Activated CD4-positive, CD25-positive, alpha-beta regulatory T cell (primary cell): ENCODE measurements at regions not wholly inside any gene's neighbourhood (a gene's known extent, or its start where the extent isn't known, plus 50 kb on each side); places are given as distances from the start of the nearest gene placed in this dataset.
"Not testable (repeated sequence)": the region's sequence is repeated elsewhere in the genome, so short reads cannot be mapped to it uniquely, and the experiment has no call there.

Experiments
- DNase-seq, 4 experiments: peaks; one replicate each; lab custom pipeline; 2025; lab: John Stamatoyannopoulos, UW

GRCh38 chr2:67623741-67624140 is 226.6 kb downstream of the ETAA1 start:
- not testable (repeated sequence) for DNase-seq

DNA sequence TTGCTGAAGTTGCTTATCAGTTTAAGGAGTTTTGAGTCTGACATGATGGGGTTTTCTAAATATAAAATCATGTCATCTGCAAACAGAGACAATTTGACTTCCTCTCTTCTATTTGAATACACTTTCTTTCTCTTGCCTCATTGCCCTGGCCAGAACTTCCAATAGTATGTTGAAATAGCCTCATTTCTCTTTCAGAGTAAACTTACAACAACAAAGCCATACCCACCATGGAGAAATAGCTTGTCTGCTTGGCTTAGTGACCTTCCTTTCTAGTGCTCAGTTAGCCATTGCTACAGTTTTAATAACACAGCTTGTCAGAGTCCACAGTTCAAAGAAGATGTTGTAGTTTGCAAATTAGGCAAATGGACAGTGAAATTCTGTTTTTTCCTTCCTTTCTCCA is 228.0 kb downstream of the ETAA1 start:
- DNase-seq, result no peak

DNA sequence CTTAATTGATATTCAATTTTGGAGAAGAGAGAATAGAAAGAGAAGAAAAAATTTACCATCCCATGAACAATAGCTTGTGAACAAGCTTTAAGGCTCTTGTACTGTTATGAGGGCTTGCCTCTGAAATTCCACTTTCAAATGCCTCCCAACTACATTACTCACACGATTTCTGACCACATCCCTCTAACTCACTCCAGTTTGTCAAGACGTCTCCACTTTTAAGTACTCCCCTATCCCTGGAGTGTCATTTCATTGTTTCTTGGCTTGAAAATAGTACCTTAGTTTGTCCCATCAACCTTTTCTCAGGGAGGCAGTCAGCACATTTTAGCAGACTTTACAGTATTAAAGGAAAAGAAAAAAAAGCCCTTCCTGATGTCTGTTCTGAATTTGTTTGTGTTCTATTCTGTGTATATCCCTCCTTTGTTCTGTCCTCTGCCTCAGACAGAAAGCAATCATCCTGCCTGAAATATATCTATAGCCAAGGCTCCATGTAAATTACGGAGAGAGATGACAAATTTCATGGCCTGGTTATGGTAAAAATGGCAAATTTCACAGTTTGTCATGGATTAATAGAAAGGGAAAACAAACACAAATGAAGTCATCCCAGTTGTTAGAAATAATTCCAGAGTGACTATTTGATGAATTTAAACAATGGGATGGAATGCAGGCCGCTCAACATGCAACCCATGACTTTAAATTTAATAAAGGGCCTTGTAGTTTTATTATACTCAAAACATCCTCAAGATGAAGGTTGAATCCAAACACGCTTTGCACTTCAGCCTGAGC is 228.8 kb downstream of the ETAA1 start:
- no peak for DNase-seq

DNA sequence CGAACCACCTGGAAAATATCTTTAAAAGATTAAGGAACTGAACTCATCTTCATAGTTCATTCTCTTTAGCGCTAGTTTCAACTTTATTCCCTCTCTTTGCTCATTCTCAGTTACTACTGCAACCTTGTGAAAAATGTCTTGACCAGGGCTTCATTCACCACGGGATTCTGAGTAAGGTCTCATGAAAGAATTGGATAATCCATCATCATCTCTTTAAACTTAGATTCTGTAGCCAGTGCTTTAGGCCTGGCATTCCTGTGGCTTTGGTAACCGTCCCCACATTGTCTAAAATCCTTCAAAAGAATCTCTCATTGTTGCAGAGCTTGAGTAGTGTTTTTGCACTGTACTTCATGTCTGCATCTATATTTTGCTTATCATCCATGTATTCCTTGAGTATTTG is 229.5 kb downstream of the ETAA1 start:
- no peak for DNase-seq

GRCh38 chr2:67627456-67628207 is 230.5 kb downstream of the ETAA1 start:
- no peak for DNase-seq

GRCh38 chr2:67628892-67629291 is 231.8 kb downstream of the ETAA1 start:
- no peak for DNase-seq

GRCh38 chr2:67631483-67631882 is 234.3 kb downstream of the ETAA1 start:
- DNase-seq, result no peak

- DNase-seq, result no peak
Observed at GRCh38 chr2:67633212-67633856, 236.2 kb downstream of the ETAA1 start.

GRCh38 chr2:67638146-67638545 is 241.0 kb downstream of the ETAA1 start:
- no peak for DNase-seq

GRCh38 chr2:67641312-67642045 is 244.3 kb downstream of the ETAA1 start:
- DNase-seq, result no peak

- DNase-seq, result no peak
Observed at GRCh38 chr2:67642046-67642382, 244.9 kb downstream of the ETAA1 start.

- no peak for DNase-seq
Observed at GRCh38 chr2:67642961-67643360, 245.8 kb downstream of the ETAA1 start.

- DNase-seq, result no peak
Observed at GRCh38 chr2:67645280-67646138, 248.4 kb downstream of the ETAA1 start.

DNA sequence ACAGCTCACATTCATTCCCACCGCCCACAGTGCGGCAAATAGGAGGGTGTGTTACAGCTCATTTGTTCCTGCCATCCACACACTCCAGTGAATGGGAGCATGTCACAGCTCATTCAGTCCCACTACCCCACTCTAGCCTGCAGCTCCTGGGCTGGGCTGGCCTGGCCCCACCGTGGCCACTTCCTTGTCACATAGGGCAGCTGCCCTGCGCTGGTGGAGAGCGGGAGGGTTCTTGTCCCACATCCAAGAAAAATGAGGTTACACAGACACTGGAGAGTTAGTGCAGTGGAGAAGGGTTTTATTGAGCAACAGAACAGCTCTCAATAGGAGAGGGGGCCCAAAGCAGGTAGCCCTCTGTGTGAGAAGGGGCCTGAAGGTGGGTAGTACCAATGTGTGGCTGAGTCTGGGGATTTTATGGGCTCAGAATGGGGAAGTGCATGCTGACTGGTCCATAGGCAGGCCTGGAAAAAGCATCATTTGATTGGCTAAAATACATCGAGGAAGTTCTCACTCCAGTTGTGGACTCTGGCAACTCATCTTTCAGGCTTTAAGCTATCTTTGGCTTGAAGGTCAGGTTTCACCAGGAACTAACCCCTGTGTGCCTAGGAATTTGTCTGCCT is 249.7 kb downstream of the ETAA1 start:
- DNase-seq, result no peak

GRCh38 chr2:67649331-67650261 is 252.5 kb downstream of the ETAA1 start:
- DNase-seq, result no peak

GRCh38 chr2:67650291-67651133 is 253.4 kb downstream of the ETAA1 start:
- no peak for DNase-seq

DNA sequence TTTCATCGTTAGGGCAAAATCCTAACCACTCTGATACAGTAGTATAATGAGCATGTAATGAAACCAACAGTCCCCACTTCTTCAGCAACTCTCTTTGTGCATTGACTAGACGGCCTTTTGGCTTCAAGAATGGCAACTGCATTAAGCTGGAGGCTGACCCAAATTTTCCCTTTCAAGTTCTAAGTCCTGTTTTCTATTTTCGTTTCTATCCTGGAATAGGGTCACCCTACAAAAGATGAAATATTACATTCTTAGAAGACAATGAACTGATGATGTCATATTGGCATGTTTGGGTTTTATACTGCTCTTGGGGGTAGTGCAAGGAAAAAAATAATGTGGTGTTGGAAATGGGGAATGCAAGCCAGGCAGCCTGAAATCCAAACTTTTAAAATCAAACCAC is 254.4 kb downstream of the ETAA1 start:
- DNase-seq, result no peak

DNA sequence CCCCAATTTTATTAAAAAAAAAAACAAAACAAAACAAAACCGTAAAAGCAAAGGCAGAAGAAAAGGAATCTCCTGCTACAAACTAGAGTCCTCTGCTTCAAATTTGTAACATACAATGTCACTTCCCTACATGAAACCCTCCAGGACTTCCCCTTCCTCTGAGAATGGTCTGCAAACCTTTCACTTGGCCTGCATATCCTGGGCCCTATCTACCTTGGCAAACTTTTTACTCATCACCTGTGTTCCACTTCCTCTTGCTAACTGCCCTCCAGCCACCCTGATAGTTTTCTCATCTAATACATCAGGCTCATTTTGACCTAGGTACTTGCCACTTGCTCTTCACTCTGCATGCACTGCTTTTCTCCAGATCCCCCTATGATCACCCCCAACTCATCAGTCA is 255.5 kb downstream of the ETAA1 start:
- DNase-seq, result no peak

DNA sequence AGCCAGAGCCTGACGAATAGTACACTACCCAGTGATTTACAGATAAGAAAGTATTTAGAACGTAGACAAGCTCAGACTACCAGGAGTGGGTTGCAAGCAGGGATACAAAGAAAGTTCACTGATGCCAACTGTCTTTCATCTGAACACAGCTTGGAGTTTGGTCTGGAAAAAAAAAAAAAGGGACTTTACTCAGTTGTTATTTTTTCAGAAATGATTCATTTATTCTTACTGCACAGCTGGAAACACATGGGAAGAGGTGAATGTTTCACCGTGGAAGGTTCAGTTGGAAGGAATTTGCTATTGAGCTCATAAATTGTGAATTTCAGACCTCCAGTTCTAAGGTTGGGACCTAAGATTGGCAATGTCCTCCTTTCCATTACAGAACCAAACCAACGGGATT is 259.7 kb downstream of the ETAA1 start:
- no peak for DNase-seq
